ENCODE measurements at regions not wholly inside any gene's neighbourhood (a gene's known extent, or its start where the extent isn't known, plus 50 kb on each side); places are given as distances from the start of the nearest gene placed in this dataset.

DNA sequence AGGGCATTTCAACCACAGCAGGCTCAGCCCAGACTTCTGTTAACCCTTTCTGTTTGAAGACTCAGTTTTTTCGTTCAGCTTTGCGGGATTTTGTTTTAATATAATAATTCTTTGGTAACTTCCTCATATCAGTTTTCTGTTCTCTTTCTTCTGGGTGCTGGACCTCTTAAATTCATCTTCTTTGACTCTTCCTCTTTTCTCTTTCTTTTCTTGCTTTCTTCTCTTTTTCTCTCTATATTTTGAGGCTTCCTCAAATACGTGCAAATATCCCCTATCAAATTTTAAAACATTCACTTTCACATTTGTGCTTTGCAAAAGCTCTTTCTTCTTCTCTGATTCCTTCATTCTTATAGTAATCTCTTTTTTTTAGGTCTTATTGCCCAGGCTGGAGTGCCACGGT is 136.3 kb downstream of the HS3ST3B1 start:
- no peak for DNase-seq

DNA sequence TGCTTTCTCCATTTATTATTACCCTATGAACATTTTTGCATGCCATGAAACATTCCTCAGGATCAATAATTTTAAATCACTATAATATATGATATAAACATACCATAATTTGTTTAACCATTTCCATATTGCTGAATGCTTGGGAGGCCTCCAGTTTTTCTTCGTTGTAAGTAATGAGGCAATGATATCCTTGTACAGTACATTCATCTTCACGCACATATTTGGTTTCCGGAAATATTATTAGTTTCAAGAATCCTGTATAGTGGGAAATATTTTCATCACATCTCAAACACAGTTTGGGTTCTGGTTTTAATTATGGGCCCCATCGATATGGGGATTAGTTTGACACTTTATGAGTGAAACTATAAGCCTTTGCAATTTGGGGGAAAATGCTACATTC is 135.4 kb downstream of the HS3ST3B1 start:
- no peaks in the 10 kb centered on the region for H3K9me3 ChIP-seq (replicated peaks; ENCODE audit: insufficient read depth, low read length)
- DNase-seq: no peak
- TF ChIP-seq, protein P1, sequence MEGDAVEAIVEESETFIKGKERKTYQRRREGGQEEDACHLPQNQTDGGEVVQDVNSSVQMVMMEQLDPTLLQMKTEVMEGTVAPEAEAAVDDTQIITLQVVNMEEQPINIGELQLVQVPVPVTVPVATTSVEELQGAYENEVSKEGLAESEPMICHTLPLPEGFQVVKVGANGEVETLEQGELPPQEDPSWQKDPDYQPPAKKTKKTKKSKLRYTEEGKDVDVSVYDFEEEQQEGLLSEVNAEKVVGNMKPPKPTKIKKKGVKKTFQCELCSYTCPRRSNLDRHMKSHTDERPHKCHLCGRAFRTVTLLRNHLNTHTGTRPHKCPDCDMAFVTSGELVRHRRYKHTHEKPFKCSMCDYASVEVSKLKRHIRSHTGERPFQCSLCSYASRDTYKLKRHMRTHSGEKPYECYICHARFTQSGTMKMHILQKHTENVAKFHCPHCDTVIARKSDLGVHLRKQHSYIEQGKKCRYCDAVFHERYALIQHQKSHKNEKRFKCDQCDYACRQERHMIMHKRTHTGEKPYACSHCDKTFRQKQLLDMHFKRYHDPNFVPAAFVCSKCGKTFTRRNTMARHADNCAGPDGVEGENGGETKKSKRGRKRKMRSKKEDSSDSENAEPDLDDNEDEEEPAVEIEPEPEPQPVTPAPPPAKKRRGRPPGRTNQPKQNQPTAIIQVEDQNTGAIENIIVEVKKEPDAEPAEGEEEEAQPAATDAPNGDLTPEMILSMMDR (IDR thresholded peaks at IDR 0.05; ENCODE audit: low read length): no peak
- TF ChIP-seq EZH2 (optimal IDR thresholded peaks at IDR 0.05; ENCODE audit: low read depth, low read length): no peak
- TF ChIP-seq EZH2phosphoT487 (IDR thresholded peaks at IDR 0.05; ENCODE audit: low read length): no peak
- no peaks in the 10 kb centered on the region for H3K79me2 ChIP-seq (ENCODE audit: low read length)
- H4K20me1 ChIP-seq (ENCODE audit: insufficient read depth, low read length): no peaks in the 10 kb centered on the region
- no peaks in the 10 kb centered on the region for H3K27me3 ChIP-seq (replicated peaks; ENCODE audit: insufficient read depth, low read length)
- H3K9ac ChIP-seq (ENCODE audit: low read length): no peak overlapping the region
- H3K36me3 ChIP-seq (replicated peaks; ENCODE audit: insufficient read depth, low read length): no peaks in the 10 kb centered on the region
- no peak overlapping the region for H2AFZ ChIP-seq (ENCODE audit: low read length)
- H3K4me3 ChIP-seq (ENCODE audit: low read length): no peak overlapping the region
- no peaks in the 10 kb centered on the region for H3K9me2 ChIP-seq (replicated peaks; ENCODE audit: insufficient read depth, low read length)
- no peaks in the 10 kb centered on the region for H3K4me1 ChIP-seq (ENCODE audit: low read length)
- H3F3A ChIP-seq (ENCODE audit: insufficient read depth, low read length): no peaks in the 10 kb centered on the region
- H3K4me2 ChIP-seq (ENCODE audit: low read depth, low read length): no peak overlapping the region
- H3K27ac ChIP-seq (ENCODE audit: low read length): no peak overlapping the region

More for the DNA sequence above, 136.3 kb downstream of the HS3ST3B1 start:
- Histone ChIP-seq H3K36me3 (replicated peaks; ENCODE audit: insufficient read depth, low read length) (no peaks in the 10 kb centered on the region), H3K9ac (ENCODE audit: low read length) (no peak overlapping the region), H3K9me2 (replicated peaks; ENCODE audit: insufficient read depth, low read length) (no peaks in the 10 kb centered on the region), H2AFZ (ENCODE audit: low read length) (no peak overlapping the region), H4K20me1 (ENCODE audit: insufficient read depth, low read length) (no peaks in the 10 kb centered on the region), H3K79me2 (ENCODE audit: low read length) (no peaks in the 10 kb centered on the region), H3K9me3 (replicated peaks; ENCODE audit: insufficient read depth, low read length) (no peaks in the 10 kb centered on the region), H3K4me1 (ENCODE audit: low read length) (no peaks in the 10 kb centered on the region), H3F3A (ENCODE audit: insufficient read depth, low read length) (no peaks in the 10 kb centered on the region), H3K4me2 (ENCODE audit: low read depth, low read length) (no peak overlapping the region), H3K4me3 (ENCODE audit: low read length) (no peak overlapping the region), H3K27ac (ENCODE audit: low read length) (no peak overlapping the region), H3K27me3 (replicated peaks; ENCODE audit: insufficient read depth, low read length) (no peaks in the 10 kb centered on the region)
- TF ChIP-seq EZH2 (optimal IDR thresholded peaks at IDR 0.05; ENCODE audit: low read depth, low read length): no peak
- no peak for TF ChIP-seq EZH2phosphoT487 (IDR thresholded peaks at IDR 0.05; ENCODE audit: low read length)
- TF ChIP-seq, protein P1 (IDR thresholded peaks at IDR 0.05; ENCODE audit: low read length): no peak

DNA sequence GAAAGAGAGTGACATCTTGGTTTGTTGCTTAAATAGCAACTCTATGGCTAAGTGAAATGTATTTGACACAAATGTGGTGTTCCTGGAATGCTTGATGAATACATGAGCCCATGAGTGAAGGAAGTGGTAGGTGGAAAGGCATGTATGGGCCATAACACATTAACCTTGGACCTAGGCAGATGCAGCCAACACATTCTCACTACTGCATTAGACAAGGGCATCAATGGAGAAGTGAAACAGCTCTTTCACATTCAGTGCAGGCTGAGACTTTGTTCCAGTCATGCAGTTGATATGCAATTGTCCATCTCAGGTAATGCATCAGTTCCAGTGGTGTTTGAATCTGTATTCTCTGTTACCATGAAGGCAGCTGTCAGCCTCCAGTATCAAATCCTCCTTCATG is 133.6 kb downstream of the HS3ST3B1 start:
- Histone ChIP-seq H3K4me1 (ENCODE audit: low read length) (no peaks in the 10 kb centered on the region), H3K36me3 (replicated peaks; ENCODE audit: insufficient read depth, low read length) (no peaks in the 10 kb centered on the region), H3K4me3 (ENCODE audit: low read length) (no peak overlapping the region), H2AFZ (ENCODE audit: low read length) (no peak overlapping the region), H4K20me1 (ENCODE audit: insufficient read depth, low read length) (no peaks in the 10 kb centered on the region), H3K79me2 (ENCODE audit: low read length) (no peaks in the 10 kb centered on the region), H3F3A (ENCODE audit: insufficient read depth, low read length) (no peaks in the 10 kb centered on the region), H3K27me3 (replicated peaks; ENCODE audit: insufficient read depth, low read length) (no peaks in the 10 kb centered on the region), H3K4me2 (ENCODE audit: low read depth, low read length) (no peak overlapping the region), H3K9ac (ENCODE audit: low read length) (no peak overlapping the region), H3K9me3 (replicated peaks; ENCODE audit: insufficient read depth, low read length) (no peaks in the 10 kb centered on the region), H3K27ac (ENCODE audit: low read length) (no peak overlapping the region), H3K9me2 (replicated peaks; ENCODE audit: insufficient read depth, low read length) (no peaks in the 10 kb centered on the region)
- no peak for DNase-seq
- TF ChIP-seq, protein P1 (IDR thresholded peaks at IDR 0.05; ENCODE audit: low read length): no peak
- TF ChIP-seq EZH2 (optimal IDR thresholded peaks at IDR 0.05; ENCODE audit: low read depth, low read length) (no peak), EZH2phosphoT487 (IDR thresholded peaks at IDR 0.05; ENCODE audit: low read length) (no peak)
